HepG2 (cell line): ENCODE measurements at regions not wholly inside any gene's neighbourhood (a gene's known extent, or its start where the extent isn't known, plus 50 kb on each side); places are given as distances from the start of the nearest gene placed in this dataset.

Experiments used
- ATAC-seq: fragments of 200-7000 bp; cut with Tn5 transposase; 3 replicates; pipeline ENCODE4 v1.9.1; 2020; ENCODE audit warnings: mild to moderate bottlenecking, moderate library complexity
- BruUV-seq: library from RNA; stranded (reverse); fragments of 400-500 nt; replicated peaks from 2 replicates; lab custom pipeline; 2021; lab: Mats Ljungman, UMichigan
- CTCF ChIA-PET: fragments of 300-600 bp; formaldehyde crosslinking; extraction: SDS; loops from one replicate; lab custom pipeline; 2021; ENCODE audit warnings: low total read pairs, inconsistent platforms, low intra/inter-chr PET ratio; lab: Yijun Ruan, JAX
- POLR2A ChIA-PET: fragments of 350-600 bp; sonication (Branson Sonifier 250); formaldehyde crosslinking; loops from one replicate; lab custom pipeline; 2020; ENCODE audit warnings: antibody characterized with exemption, inconsistent platforms; lab: Yijun Ruan, JAX
- DNase-seq: peaks from one replicate; pipeline ENCODE4 v3.0.0-alpha.2; 2015; ENCODE audit warnings: low spot score
- FAIRE-seq: peaks from 3 replicates; lab custom pipeline; 2011; peaks lifted over from hg19 to GRCh38; lab: Jason Lieb, UNC
- H2AFZ ChIP-seq: one replicate; pipeline ENCODE4 v1.6.1; 2011; ENCODE audit warnings: low read length, inconsistent platforms
- H3K27ac ChIP-seq: fragments of 300-600 bp; 3 replicates; pipeline ENCODE4 v1.8.0; 2011; ENCODE audit warnings: mixed run types, mild to moderate bottlenecking, mixed read lengths, low read length, inconsistent platforms; ENCODE audit not compliant: insufficient read depth; ENCODE audit errors: extremely low read length
- H3K27me3 ChIP-seq, 2 experiments: fragments of 200-600 bp in 1 of 2; 2 replicates in 1 of 2; 3 replicates in 1 of 2; pipeline versions ENCODE4 v1.6.0 to v1.8.0; 2011; ENCODE audit warnings: low read length in 2 of 2, mild to moderate bottlenecking in 2 of 2, moderate library complexity in 2 of 2, inconsistent platforms in 1 of 2; ENCODE audit not compliant: insufficient read depth in 2 of 2, control insufficient read depth in 1 of 2
- H3K36me3 ChIP-seq, 2 experiments: fragments of 200-600 bp in 1 of 2; replicated peaks in 1 of 2; 2 replicates in 1 of 2; 3 replicates in 1 of 2; pipeline versions ENCODE4 v1.5.1 to v1.8.0; 2011; ENCODE audit warnings: low read length in 2 of 2, inconsistent platforms in 1 of 2; ENCODE audit not compliant: insufficient read depth in 2 of 2, control insufficient read depth in 1 of 2
- H3K4me1 ChIP-seq: 2 replicates; pipeline ENCODE4 v1.5.1; 2012; ENCODE audit warnings: low read length, inconsistent platforms; ENCODE audit not compliant: insufficient read depth
- H3K4me2 ChIP-seq: 2 replicates; pipeline ENCODE4 v1.6.0; 2011; ENCODE audit warnings: low read depth, low read length, inconsistent platforms
- H3K4me3 ChIP-seq, 3 experiments: fragments of 200-600 bp in 1 of 3; sonication (generic), shearing (Covaris generic) in 1 of 3; replicated peaks in 1 of 3; 2 replicates each; pipeline ENCODE4 v1.5.1; 2011 to 2016; ENCODE audit warnings: low read length in 3 of 3, inconsistent platforms in 2 of 3, low read depth in 2 of 3, mild to moderate bottlenecking in 2 of 3, control low read depth in 1 of 3, mixed read lengths in 1 of 3; ENCODE audit not compliant: insufficient read depth in 1 of 3
- H3K79me2 ChIP-seq: one replicate; pipeline ENCODE4 v1.6.1; 2011; ENCODE audit warnings: low read length, inconsistent platforms; ENCODE audit not compliant: insufficient read depth
- H3K9ac ChIP-seq: 2 replicates; pipeline ENCODE4 v1.6.0; 2011; ENCODE audit warnings: mild to moderate bottlenecking, low read depth, low read length, inconsistent platforms; ENCODE audit not compliant: insufficient read depth
- H3K9me3 ChIP-seq: 2 replicates; pipeline ENCODE4 v1.5.1; 2012; ENCODE audit warnings: mild to moderate bottlenecking, low read length
- H4K20me1 ChIP-seq: 2 replicates; pipeline ENCODE4 v1.6.0; 2011; ENCODE audit warnings: inconsistent platforms, mild to moderate bottlenecking, low read length, moderate library complexity; ENCODE audit not compliant: insufficient read depth
- GZF1 ChIP-seq: sonication (generic); formaldehyde crosslinking; IDR thresholded peaks from 2 replicates; pipeline ENCODE4 v1.5.1; 2020; ENCODE audit warnings: mild to moderate bottlenecking, missing genetic modification reagents
- KDM5B ChIP-seq: sonication (generic); formaldehyde crosslinking; IDR thresholded peaks from 2 replicates; pipeline ENCODE4 v1.4.0; 2020; ENCODE audit warnings: missing genetic modification reagents, mild to moderate bottlenecking, borderline replicate concordance
- MEIS1 ChIP-seq: sonication (generic); formaldehyde crosslinking; IDR thresholded peaks from 2 replicates; pipeline ENCODE4 v1.9.0; 2021; ENCODE audit warnings: mild to moderate bottlenecking, missing genetic modification reagents, moderate library complexity, borderline replicate concordance
- THRA ChIP-seq: sonication (generic); formaldehyde crosslinking; IDR thresholded peaks from 2 replicates; pipeline ENCODE4 v1.4.0; 2020; ENCODE audit warnings: missing genetic modification reagents, borderline replicate concordance
- ZBTB3 ChIP-seq: sonication (generic); formaldehyde crosslinking; IDR thresholded peaks from 2 replicates; pipeline ENCODE4 v1.4.0; 2020; ENCODE audit warnings: low read depth, mild to moderate bottlenecking, moderate library complexity, missing genetic modification reagents, borderline replicate concordance
- ZBTB7B ChIP-seq: sonication (generic); formaldehyde crosslinking; IDR thresholded peaks from 2 replicates; pipeline ENCODE4 v1.4.0; 2020; ENCODE audit warnings: missing genetic modification reagents
- WGBS: methylation state at CpG from one replicate; pipeline ENCODE4 v1.1.6; 2017; ENCODE audit warnings: low lambda C conversion rate; 5-methylcytosine and 5-hydroxymethylcytosine counted together
- in situ Hi-C: cut with HindIII; loops from 2 replicates; pipeline ENCODE4 v1.10.0; 2017; ENCODE audit warnings: low pct_unique_long_range_greater_than_20kb; ENCODE audit not compliant: extremely low pct_ligation_motif_present
- intact Hi-C: fragments of 100-400 bp; cut with micrococcal nuclease; formaldehyde crosslinking; loops from one replicate; pipeline ENCODE4 v1.10.0; 2022; ENCODE audit not compliant: unreplicated experiment

GRCh38 chrY:7182591-7182990 is 271.0 kb upstream of the AMELY start:
- in situ Hi-C loops (no loop called here), intact Hi-C loops (no loop called here)
- Histone ChIP-seq H3K27me3 (no peaks in the 10 kb centered on the region), H3K4me1 (no peaks in the 10 kb centered on the region), H3K9me3 (peaks cover 8% of the 10 kb centered on the region; the same call in 1 of the 2 replicates), H3K4me3 (no peak overlapping the region), H2AFZ (no peak overlapping the region), H3K79me2 (no peaks in the 10 kb centered on the region), H3K4me2 (no peak overlapping the region), H3K36me3 (no peaks in the 10 kb centered on the region), H4K20me1 (no peaks in the 10 kb centered on the region), H3K9ac (no peak overlapping the region), H3K27ac (no peak overlapping the region)
- ATAC-seq = no peak
- ChIA-PET CTCF (no interaction called here), POLR2A (no interaction called here)
- FAIRE-seq = no peak
- no TSS peak for BruUV-seq
- no peak for TF ChIP-seq MEIS1 (CRISPR knock-in tag)
- DNase-seq = no peak

- DNase-seq = no peak
- POLR2A ChIA-PET = no interaction called here
- TF ChIP-seq KDM5B (CRISPR knock-in tag) (no peak), GZF1 (CRISPR knock-in tag) (no peak), ZBTB3 (no peak), ZBTB7B (CRISPR knock-in tag) (no peak), THRA (CRISPR knock-in tag) (no peak)
- TF ChIP-seq, all 625 proteins: peak for 0
- Histone ChIP-seq H3K4me2 (no peak overlapping the region), H3K4me3 (no peak overlapping the region), H3K4me1 (no peaks in the 10 kb centered on the region), H3K79me2 (no peaks in the 10 kb centered on the region), H3K9me3 (no peaks in the 10 kb centered on the region), H4K20me1 (no peaks in the 10 kb centered on the region), H3K9ac (no peak overlapping the region), H2AFZ (no peak overlapping the region), H3K27me3 (no peaks in the 10 kb centered on the region), H3K36me3 (no peaks in the 10 kb centered on the region), H3K27ac (no peak overlapping the region)
- intact Hi-C loops = no loop called here
- 34% methylated on average over 4 of the region's 5 CpGs for WGBS
- BruUV-seq = no TSS peak
- no peak for ATAC-seq
- CTCF ChIA-PET = no interaction called here
- in situ Hi-C loops = no loop called here
- FAIRE-seq = no peak
Measured at GRCh38 chrY:7177631-7178030, 266.1 kb upstream of the AMELY start.
